ENCODE measurements at regions not wholly inside any gene's neighbourhood (a gene's known extent, or its start where the extent isn't known, plus 50 kb on each side); places are given as distances from the start of the nearest gene placed in this dataset.
"Not testable (repeated sequence)": the region's sequence is repeated elsewhere in the genome, so short reads cannot be mapped to it uniquely, and the experiment has no call there.

DNA sequence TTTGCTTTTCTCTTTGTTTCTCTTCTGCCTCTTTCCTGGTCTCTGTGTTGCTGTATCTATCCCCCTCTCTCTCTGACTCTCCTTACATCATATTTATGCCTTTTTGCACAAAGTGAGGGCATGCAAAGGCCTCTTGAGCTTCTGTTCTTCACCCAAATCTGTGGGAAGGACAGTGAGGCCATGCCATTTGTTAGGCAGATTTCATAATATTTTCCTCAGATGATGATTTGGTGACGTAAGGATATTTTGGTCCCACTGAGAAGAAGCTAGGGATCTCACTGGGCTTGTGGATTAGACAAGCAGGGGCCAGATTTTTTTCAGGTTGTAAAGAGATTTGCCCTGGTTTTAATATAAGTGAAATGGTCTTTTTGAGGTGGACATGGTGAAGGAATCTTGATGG lies 249.4 kb upstream of the USP24 start:
- no peak for DNase-seq

DNA sequence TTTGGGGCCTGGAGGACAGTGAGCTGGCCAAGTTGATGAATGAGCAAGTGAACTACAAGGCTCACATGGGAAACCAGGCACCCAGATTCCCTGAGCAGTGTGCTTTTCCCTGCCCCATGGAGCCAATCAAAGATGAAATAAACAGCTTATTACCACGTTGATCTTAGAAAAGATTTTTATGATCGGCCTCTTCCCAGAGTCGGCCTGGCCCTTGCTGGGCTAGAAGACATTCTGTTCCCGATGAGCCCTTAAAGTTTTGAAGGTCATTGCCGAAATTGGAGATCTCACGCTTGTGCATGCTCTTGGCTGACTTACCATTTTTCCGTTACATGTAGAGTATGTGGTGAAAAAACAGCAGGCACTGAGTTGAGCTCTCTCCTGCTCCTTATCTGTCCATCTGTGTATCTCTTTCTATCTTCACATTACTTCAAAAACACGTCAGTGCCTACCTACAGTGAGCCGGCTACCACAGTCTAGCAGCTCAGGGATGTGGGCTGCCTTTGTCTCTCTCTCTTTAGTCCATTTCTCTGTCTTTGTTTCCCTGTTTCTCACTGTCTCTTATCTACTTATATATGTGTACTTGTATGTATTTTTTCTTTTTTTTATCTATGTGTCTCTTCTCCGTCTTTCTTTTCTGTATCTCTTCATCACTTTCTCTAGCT lies 248.8 kb upstream of the USP24 start:
- no peak for DNase-seq

DNA sequence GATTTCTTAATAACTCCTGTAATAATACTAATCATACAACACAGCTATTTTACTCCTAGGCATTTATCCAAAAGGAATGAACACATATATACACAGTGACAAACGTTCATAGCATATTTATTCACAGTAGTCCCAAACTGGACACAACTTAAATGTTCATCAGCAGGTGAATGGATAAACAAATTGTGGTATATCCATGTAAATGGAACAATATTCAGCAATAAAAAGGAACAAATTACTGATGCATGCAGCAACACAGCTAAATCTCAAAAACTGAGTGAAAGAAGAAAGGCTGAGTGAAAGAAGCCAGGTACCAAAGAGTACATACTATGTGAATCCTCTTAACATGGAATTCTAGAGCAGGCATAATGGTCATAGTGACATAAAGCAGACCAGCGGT lies 242.7 kb upstream of the USP24 start:
- no peak for DNase-seq

DNA sequence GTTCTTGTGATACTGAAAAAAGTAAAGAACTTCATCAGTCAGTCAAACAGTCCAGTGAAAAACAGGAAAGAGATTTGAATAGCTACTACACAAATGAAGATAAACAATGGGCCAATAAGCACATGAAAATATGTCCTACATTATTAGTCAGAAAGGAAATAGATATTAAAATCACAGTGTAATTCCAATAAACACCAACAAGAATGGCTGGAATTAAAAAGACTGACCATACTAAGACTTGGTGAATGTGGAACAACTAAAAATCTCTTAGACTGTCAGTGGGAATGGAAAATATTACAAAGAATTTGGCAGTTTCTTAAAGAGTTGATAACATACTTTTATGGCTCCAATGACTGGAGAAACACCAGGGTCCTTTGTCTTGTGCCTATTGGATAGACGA lies 241.8 kb upstream of the USP24 start:
- DNase-seq, result no peak

DNA sequence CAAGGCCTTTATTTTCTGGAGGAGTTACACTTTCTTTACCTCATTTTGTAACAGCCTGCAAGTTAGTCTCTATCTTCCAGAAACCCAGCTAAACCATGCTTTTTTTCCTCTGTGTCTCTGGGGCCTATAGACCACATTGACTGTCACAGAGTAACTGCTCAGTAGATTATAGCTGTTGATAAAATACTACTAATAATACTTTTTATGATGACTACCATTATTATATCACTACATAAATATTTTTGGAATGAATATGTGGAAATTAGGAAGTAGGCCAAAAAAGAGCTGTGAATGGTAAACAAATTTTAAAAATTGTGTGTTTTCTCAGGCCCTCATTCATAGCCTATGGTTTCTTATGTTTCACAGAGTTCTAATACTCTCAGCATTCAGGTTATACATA lies 233.1 kb upstream of the USP24 start:
- no peak for DNase-seq

DNA sequence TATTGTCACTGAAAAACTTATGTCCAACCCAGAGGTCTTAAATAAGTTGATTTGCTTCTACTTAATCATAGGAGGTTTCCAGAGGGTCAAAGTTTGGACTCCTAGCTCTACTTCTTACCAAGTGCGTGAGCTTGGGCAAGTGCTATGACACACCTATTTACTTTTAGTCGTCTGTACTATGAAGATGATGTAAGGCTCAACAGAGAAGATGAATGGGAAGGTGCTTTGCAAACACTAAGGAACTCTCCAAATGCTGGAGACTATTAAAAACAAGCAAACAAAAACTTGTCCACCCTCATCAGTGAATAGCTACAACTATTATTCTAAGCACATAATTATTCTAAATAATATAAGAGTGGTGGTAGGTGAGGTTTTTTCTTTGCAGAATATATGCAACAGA lies 232.3 kb upstream of the USP24 start:
- no peak for DNase-seq

DNA sequence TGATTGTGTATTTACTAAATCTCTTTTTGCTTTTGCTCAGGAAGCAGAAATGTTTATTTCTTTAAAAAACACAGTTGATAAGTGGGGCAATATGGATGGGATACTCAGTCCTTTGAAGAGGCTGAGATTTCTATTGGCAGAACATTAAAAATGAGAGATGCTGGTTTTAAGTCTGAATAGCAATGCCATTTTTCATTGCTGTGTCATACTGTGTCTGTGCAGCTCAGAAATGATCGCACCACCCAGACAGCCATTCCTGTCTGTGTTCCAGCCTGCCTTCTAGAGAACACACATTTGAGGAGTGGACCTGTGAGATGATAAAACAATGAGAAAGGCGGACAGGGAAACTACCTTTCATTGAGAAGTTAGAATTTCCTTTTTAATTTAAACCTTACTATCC lies 231.2 kb upstream of the USP24 start:
- DNase-seq, result no peak

DNA sequence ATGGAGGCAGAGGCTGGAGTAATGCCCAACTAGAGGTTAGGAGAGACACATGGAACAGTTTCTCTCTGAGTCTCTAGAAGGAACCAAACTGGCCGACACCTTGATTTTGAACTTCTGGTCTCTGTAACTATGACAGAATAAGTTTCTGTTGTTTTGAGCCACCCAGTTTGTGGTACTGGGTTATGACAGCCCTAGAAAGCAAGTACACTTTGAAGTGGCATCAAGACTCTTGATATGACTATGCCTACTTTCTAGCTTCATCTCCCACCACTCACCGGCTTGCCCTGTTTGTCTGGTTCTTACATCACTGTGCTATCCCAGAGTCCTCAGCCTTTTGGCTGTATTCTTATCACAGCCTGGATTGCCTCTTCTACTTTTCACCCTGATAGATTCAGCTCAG lies 230.3 kb upstream of the USP24 start:
- DNase-seq, result no peak

DNA sequence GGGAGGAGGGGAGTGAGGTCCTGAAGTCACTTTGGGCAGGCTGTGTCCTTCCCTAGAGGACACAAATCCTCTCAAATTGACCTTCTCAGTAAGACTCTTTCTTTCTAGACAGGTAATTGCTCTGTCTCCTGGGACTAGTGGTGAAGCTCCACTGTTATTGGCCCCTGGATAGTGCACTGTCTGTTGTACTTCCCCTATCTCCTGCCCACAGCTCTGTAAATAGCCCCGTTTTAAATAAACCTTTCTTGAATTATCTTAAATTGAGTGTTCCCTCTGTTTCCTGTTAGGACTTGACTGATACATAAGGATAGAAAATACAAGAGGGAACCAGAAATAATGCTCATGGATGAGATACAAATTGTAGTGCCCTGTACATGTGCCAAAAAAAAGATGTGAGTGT lies 229.5 kb upstream of the USP24 start:
- DNase-seq, result no peak

DNA sequence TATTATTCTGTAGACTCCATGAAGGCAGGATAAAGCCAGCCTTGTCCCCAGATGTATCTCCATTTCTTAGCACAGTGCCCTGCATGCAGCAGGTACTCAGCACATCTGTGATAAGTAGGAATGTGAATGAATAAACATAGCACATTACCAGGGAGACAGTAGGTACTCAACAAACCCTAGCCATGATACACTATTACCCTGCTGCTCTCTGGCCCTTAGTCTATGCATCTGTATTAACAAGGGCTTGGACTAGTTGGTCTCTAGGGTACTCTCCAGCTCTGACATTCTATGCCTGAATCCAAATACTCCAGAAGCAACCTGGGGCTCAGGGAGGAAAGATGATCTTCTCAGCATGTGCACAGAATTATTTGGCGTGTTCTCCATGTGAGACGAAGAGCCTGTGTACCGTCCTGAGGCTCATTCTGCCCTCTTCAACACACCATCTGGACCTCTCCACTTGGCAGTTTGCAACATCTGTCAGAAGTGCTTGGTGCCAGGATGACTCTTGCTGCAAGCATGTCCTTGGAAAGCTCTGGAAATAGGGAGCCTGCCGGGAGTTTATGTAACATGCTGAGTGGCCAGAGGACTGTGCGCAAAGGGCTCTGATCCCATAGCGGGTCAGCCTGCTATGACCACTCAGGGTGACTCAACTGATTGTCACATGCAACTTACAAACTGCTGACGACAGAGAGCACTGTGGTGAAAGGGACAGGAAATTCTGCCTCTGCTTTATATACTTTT lies 228.2 kb upstream of the USP24 start:
- DNase-seq, result no peak

DNA sequence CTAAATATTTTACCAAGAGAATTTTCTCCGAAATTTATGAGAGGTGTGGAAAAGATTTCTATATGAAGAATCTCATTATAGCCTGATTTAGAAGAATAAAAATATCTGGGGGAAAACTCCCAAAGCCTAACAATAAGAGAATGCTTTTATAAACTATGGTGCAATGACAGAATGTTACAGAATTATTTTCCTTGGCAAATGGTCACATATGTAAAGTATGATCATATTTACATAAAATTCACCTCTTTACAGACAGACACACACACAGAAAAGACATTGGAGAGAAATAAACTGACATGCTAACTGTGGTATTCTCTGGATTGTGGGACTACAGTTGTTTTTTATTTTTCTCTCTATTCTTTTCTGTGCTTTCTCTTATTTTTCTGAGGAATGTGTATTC lies 226.3 kb upstream of the USP24 start:
- DNase-seq, result no peak

DNA sequence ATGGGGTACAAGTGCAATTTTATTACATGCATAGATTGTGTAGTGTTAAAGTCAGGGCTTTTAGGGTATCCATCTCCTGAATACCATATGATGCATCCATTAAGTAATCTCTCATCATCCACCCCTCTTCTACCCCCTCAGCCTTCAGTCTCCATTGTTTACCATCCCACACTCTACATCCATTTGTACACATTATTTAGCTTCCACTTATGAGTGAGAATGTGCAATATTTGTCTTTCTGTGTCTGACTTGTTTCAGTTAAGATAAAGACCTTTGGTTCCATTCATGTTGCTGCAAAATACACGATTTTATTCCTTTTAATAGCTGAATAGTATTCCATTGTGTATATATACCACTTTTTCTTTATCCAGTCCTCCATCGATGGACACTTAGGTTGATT lies 222.5 kb upstream of the USP24 start:
- no peak for DNase-seq

DNA sequence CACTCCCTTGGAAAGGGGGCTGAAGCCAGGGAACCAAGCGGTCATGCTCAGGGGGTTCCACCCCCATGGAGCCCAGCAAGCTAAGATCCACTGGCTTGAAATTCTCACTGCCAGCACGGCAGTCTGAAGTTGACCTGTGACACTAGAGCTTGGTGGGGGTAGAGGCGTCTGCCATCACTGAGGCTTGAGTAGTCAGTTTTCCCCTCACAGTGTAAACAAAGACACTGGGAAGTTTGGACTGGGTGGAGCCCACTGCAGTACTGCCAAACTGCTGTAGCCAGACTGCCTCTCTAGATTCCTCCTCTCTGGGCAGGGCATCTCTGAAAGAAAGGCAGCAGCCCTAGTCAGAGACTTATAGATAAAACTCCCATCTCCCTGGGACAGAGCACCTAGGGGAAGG lies 215.6 kb upstream of the USP24 start:
- DNase-seq, result not testable (repeated sequence)

DNA sequence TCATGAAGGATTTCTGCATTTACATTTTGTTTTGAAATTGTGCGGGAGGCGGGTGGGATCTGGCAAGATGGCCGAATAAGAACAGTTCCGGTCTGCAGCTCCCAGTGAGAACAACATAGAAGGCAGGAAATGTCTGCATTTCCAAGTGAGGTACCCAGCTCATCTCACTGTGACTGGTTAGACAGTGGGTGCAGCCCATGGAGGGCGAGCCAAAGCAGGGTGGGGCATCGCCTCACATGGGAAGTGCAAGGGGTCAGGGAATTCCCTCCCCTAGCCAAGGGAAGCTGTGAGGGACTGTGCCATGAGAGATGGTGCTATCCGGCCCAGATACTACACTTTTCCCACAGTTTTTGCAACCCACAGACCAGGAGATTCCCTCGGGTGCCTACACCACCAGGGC lies 215.0 kb upstream of the USP24 start:
- not testable (repeated sequence) for DNase-seq

DNA sequence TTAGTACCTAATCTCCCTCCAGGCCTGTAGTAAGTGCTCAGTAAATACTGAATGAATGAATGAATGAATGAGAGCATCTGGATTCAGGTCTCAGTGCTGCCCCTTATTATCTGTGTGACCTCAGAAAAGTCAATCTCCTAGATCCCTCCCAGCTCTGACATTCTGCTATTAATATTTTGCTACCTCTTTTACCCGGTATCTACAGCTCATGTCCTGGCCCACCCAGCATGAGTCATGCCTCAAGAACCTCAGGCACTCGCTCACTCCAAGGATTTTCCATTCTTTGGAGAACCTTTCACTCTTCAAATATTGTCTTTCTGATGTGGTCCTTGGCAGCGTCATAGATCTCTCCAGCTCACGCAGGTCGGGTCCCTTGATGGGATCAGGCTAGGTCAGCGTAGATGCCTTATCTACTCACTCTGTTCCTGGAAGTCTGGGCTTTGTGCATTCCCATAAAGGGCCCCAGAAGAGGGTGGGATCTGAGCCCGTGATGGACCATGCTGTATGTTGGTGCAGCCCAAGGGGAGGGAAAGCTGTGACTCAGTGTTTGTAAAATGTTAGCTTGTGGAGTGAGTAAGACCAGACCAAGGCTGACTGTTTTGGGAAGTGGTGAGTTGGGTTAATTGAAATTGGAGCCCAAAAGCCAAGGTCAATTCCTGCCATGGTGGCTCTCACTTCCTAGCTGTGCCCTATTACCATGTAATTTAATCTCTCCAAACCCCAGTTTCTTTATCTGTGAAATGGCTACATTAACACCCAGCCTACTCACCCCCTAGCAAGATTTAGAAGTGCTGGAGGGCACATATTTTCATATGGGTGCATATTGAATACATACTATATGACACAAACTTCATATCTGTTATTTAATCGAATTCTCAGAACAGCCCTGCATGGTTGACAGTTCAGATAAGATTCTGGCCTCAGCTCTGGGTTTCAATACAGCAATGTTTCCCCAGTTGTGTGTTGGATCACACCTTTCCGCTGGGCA lies 214.1 kb upstream of the USP24 start:
- DNase-seq, result no peak

DNA sequence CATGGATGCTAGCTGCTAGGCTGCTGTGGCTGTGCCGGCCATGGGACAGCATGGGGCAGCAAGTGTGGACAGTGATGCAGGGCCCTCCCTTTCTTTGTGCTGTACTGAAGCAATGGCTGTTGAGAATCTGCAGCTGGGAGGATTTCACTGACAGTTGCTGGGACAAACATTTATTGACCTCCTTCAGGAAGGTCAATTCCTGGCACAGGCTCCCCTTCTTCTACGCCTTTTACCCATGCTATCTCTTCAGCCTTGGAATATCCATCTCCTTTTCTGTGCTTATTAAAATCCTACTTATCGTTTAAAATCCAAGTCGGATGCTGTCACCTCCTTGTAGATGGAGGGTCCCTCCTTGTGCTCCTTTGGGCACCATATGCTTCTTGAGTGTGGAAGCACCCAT lies 213.1 kb upstream of the USP24 start:
- no peak for DNase-seq

DNA sequence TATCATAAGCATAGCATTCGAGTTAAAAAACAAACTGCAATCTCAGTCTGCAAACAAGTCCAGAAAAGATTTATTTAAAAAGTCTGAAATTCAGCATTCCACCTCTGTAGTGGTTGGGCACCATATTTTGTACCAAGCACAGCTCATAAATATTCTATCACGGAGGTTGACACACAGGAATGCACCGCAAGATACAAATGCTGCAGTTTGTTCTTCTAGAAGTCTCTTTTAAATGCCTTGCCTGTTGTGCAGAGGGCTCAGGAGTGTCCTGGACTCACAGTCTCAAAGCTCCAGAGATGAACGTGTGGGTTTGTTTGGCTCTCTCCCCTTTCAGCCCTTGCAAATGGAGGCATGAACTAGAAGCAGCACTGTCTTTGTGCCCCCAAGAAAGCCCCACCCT lies 212.4 kb upstream of the USP24 start:
- DNase-seq, result no peak

DNA sequence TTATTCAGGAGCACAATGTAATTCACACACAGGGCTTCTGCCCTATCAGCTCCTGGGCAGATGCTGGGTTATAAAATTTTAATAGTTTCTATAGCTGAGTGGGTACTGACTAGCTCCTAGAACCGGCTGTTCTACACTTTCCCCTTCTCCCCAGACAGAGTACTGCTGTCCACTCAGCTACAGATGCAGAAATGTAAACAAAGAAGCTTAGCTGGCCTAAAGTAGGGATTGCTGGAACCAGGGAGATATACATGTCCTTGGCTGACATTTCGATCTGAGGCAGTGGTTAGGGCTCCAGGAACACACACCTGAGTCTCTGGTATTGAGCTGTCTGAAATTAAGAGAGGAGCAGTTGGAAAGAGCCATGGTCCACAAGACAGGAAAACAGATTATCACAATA lies 211.5 kb upstream of the USP24 start:
- DNase-seq, result no peak

DNA sequence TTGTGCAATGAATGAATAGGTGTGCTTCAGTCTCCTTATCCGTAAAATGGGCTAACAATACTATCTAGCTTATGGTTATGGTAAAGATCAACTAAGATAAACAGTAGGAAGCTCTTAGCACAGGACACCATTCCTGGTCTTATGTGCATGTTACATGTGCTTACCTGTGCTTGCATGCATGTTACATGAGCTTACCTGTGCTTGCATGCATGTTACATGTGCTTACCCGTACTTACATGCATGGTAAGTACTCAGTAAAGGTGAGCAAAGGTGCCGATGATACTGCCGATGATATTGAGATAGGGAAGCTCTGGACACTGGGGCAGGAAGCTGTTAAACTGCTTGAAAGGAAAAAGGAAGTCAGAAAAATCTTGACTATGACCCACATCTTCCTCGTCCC lies 211.0 kb upstream of the USP24 start:
- DNase-seq, result no peak

DNA sequence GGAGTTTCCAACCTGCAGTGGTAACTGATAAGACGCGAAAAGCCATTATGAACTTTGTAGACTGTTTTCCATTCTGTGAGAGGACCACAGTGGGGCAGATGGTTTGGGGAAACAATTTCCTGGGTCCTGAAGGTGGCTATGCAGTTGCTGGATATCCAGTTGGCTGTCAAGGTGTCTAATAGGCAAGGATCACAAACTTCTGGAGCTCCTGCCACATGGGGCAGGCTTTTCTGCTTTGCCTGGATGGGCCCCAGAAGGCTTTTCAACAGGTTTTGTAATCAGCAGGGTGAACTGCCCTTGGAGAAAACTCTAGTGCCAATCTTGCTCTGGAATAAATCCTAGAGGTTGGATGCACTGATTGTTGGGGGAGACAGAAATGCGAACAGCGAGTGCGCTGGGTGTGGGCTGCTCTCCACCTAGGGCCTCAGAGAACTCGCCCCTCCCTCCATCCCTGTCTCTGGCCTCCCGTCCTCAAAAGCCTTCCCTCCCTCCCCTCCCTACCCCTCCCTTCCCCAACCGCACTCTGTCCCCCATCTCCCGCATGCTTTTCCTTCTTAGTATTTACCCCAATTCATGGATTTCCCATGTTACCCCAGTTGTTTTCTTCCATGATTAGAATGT lies 210.3 kb upstream of the USP24 start:
- DNase-seq, result no peak

DNA sequence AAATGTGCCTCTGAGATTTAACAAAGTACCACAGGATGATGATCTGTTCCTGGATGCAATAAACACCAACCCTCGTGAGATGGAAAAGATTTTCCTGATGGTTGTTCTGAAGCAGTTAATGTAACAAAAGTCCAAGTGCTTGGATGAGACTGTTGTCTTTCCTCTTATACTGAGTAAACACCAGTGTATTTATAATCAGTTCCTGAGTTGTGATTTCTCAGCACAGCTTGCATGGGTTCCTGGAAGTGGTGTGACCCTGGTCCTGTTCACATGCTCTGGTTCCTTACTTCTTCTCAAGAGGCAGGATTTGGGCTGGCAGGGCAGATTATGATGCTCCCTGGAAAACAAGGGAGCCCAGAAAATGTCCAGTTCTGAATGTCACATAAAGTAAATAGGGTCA lies 208.2 kb upstream of the USP24 start:
- DNase-seq, result no peak

DNA sequence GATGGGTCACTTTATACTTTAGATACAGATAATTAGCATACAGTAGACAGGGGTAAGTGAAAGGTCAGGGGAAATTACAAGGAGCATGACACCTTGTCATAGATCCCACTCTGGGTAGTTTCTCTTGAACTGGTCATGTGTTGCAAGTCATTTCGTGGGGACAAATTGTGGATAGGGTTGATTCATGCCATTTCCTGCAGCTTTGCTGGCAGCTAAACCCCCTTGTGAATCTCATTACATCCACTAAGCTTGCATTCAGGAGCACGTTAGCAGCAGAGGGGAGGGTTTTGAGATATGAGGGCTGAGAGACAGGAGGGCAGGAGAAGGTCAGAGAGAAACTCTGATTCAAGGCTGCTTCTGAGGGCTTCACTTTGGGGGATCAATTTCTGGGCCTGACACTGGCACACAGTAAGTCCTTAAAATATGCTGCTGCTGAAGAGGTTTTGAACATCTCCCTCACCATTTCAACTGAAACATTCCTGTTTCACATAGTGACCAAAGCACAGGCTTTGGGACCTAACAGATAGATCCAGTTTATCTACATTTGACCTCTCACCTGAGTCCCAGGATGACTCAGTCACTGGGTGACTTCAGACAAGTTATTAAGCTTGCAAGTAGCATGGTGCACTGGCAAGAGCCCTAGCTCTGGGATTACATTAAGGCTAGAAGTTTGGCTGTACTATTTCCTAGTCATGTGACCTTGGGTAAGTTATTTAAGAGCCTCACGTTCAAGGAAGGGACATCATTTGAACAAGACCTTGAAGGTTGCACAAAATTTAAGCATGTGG lies 206.0 kb upstream of the USP24 start:
- no peak for DNase-seq
